Testis (tissue), 2 donors: ENCODE measurements at regions not wholly inside any gene's neighbourhood (a gene's known extent, or its start where the extent isn't known, plus 50 kb on each side); places are given as distances from the start of the nearest gene placed in this dataset.

Experiments
- POLR2A ChIP-seq: fragments of 450-650 bp; IDR thresholded peaks from one replicate; pipeline ENCODE4 v1.6.1; 2017; ENCODE audit warnings: antibody characterized with exemption, mild to moderate bottlenecking, moderate library complexity
- TF ChIP-seq, protein P1 (sequence below), 3 experiments: fragments of 450-650 bp in 2 of 3; fragments of 200-600 bp in 1 of 3; sonication (generic) in 1 of 3; IDR thresholded peaks; one replicate each; pipeline ENCODE4 v1.5.1; 2016 to 2019; ENCODE audit warnings: antibody characterized with exemption in 3 of 3, mild to moderate bottlenecking in 2 of 3, moderate library complexity in 1 of 3

DNA sequence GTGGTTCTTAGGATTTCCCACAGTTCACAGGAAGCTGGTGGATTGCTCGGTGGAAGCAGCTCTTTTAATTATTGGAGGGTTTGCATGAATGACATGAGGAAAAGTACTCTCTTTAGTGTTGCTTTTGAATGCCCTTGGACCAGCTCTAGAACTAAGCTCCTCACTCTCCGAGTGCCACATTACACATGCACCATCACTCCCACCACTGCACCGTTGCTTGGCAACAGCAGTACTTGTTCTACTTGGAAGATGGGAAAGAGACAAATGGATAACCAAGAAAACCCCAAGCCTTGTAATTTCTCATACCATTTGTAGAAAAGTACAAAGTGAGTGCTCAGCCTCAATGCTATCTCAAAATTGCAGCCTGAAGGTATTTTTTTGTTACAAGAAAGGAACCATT lies 620.2 kb upstream of the BOD1L1 start:
- TF ChIP-seq POLR2A, result no peak
- TF ChIP-seq, protein P1, sequence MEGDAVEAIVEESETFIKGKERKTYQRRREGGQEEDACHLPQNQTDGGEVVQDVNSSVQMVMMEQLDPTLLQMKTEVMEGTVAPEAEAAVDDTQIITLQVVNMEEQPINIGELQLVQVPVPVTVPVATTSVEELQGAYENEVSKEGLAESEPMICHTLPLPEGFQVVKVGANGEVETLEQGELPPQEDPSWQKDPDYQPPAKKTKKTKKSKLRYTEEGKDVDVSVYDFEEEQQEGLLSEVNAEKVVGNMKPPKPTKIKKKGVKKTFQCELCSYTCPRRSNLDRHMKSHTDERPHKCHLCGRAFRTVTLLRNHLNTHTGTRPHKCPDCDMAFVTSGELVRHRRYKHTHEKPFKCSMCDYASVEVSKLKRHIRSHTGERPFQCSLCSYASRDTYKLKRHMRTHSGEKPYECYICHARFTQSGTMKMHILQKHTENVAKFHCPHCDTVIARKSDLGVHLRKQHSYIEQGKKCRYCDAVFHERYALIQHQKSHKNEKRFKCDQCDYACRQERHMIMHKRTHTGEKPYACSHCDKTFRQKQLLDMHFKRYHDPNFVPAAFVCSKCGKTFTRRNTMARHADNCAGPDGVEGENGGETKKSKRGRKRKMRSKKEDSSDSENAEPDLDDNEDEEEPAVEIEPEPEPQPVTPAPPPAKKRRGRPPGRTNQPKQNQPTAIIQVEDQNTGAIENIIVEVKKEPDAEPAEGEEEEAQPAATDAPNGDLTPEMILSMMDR (IDR thresholded peaks at IDR 0.05), result no peak
